Breast epithelium (tissue), 4 donors: ENCODE measurements at regions not wholly inside any gene's neighbourhood (a gene's known extent, or its start where the extent isn't known, plus 50 kb on each side); places are given as distances from the start of the nearest gene placed in this dataset.

Source experiments
- DNase-seq, 2 donors: peaks; one replicate each; pipeline ENCODE4 v3.0.0-alpha.2; 2019; ENCODE audit warnings: low spot score in 2 of 2
- H3K27ac ChIP-seq, 2 donors: fragments of 200-600 bp; sonication (generic) in 1 of 2; one replicate each; pipeline ENCODE4 v1.5.1; 2016 to 2019; ENCODE audit warnings: mild to moderate bottlenecking in 1 of 2
- H3K27me3 ChIP-seq, 2 donors: fragments of 200-600 bp; sonication (generic) in 1 of 2; one replicate each; pipeline versions ENCODE4 v1.5.1 to v1.6.0; 2017 to 2019; ENCODE audit warnings: control low read depth in 1 of 2, mild to moderate bottlenecking in 1 of 2
- H3K36me3 ChIP-seq: fragments of 200-600 bp; one replicate; pipeline ENCODE4 v1.5.1; 2019
- H3K4me1 ChIP-seq, 2 donors: fragments of 200-600 bp; sonication (generic); one replicate each; pipeline ENCODE4 v1.5.1; 2016 to 2019; ENCODE audit warnings: control low read depth in 1 of 2
- H3K4me3 ChIP-seq, 3 donors: fragments of 200-600 bp; sonication (generic); 1 replicate in 2 of 3; 2 replicates in 1 of 3; pipeline ENCODE4 v1.5.1; 2016 to 2019; ENCODE audit warnings: mild to moderate bottlenecking in 3 of 3, moderate library complexity in 2 of 3
- H3K9me3 ChIP-seq, 2 donors: fragments of 200-600 bp; sonication (generic) in 1 of 2; one replicate each; pipeline ENCODE4 v1.5.1; 2016 to 2019; ENCODE audit warnings: control low read depth in 1 of 2
- CTCF ChIP-seq, 3 donors: fragments of 450-650 bp; IDR thresholded peaks; one replicate each; pipeline ENCODE4 v1.5.1; 2016 to 2017; ENCODE audit warnings: antibody characterized with exemption in 3 of 3, mild to moderate bottlenecking in 3 of 3, moderate library complexity in 3 of 3
- POLR2A ChIP-seq: fragments of 450-650 bp; IDR thresholded peaks from one replicate; pipeline ENCODE4 v1.6.1; 2016; ENCODE audit warnings: antibody characterized with exemption, mild to moderate bottlenecking, moderate library complexity
- POLR2AphosphoS5 ChIP-seq, 3 donors: sonication (generic); formaldehyde crosslinking; IDR thresholded peaks; one replicate each; pipeline ENCODE4 v1.6.1; 2017; ENCODE audit warnings: antibody characterized with exemption in 3 of 3
- intact Hi-C: fragments of 100-400 bp; cut with DNase I; formaldehyde crosslinking; loops from one replicate; pipeline ENCODE4 v1.15.1; 2023; ENCODE audit warnings: low total_unique reads

DNA sequence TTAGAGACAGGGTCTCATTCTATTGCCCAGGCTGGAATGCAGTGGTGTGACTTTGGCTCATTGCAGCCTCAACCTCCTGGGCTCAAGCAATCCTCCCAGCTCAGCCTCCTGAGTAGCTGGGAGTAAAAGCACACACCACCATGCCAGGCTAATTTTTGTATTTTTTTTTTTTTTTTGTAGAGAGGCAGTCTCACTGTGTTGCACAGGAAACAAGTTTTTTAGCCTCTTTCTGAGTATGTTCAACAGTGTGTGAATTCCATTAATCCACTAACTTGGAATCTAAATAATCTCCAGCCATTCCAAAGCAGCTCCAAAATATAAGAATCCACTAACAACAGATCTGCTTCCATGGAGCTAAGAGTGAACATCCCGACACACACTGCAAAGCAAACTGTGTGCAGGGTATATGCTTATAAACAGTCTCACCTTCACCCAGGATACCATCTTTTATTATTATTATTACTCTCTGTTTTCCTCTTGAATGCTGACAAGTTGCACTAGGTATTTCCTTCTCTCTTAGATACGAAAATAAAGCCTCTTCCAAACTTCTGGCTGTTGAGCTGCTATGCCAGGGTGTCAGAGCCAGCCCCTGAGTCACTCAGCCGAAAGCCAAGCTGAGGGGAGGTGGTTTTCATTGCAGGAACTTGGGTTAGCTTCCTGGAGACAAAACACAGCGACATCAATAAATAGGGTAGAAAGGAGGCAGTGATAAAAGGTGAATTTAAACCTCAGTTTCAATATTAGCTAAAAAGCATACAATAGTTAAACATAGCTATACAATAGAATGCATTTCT lies 264.9 kb downstream of the HIVEP2 start:
- DNase-seq = peak in 1 of 2 donors; percentile 20
- TF ChIP-seq CTCF (IDR thresholded peaks at IDR 0.05) = no peak
- TF ChIP-seq POLR2A = no peak
- TF ChIP-seq POLR2AphosphoS5 (IDR thresholded peaks at IDR 0.05) = no peak
- no peaks in the 10 kb centered on the region for H3K4me1 ChIP-seq
- no peak overlapping the region for H3K27ac ChIP-seq
- no peak overlapping the region for H3K4me3 ChIP-seq
- H3K27me3 ChIP-seq = no peaks in the 10 kb centered on the region
- no peaks in the 10 kb centered on the region for H3K9me3 ChIP-seq
- no peaks in the 10 kb centered on the region for H3K36me3 ChIP-seq
- intact Hi-C loops = no loop called here

DNA sequence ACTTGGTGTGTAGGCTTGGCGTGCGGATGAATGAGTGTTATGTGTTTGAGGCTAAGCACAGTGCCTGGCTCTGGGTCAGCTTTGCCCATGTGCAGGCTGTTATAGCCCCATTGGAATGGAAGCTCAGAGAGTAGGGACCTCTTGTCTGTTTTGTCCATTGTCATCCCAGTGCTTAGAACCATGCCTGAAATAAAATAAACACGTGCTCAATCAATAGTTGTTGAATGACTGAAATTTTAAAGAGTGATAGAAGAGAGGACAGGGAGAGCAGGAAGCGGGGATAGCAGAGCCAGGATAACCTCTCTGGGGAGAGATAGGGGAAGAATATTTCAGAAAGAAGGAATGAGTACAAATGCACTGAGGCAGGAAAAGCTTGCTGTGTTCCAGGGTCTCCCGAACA lies 263.9 kb downstream of the HIVEP2 start:
- intact Hi-C loops = no loop called here
- TF ChIP-seq POLR2A (no peak), POLR2AphosphoS5 (IDR thresholded peaks at IDR 0.05) (no peak), CTCF (IDR thresholded peaks at IDR 0.05) (no peak)
- Histone ChIP-seq H3K36me3 (no peaks in the 10 kb centered on the region), H3K27me3 (no peaks in the 10 kb centered on the region), H3K4me3 (no peak overlapping the region), H3K27ac (no peak overlapping the region), H3K4me1 (no peaks in the 10 kb centered on the region), H3K9me3 (no peaks in the 10 kb centered on the region)
- DNase-seq = no peak

DNA sequence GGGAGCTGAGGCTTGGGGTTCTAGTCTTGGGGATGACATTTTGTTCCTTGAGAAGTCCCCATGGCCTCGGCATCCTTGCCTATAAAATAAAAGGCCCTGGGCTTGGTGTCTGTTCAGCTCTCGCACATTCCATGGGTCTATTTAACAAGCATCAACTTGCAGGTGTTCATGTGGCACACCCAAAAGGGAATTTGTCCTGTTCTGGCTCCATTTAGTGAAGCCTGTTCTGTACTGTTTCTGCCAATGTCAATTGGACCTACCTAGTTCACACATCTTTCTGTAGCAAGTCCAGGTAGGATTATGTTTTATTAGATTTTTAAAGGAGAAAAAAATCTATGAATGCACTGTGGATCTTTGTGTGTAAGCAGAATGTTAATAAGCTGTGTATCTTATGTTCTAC lies 262.0 kb downstream of the HIVEP2 start:
- Histone ChIP-seq H3K27ac (no peak overlapping the region), H3K36me3 (no peaks in the 10 kb centered on the region), H3K4me1 (no peaks in the 10 kb centered on the region), H3K9me3 (no peaks in the 10 kb centered on the region), H3K27me3 (no peaks in the 10 kb centered on the region), H3K4me3 (no peak overlapping the region)
- peak in 1 of 2 donors; percentile 40 for DNase-seq
- intact Hi-C loops = no loop called here
- TF ChIP-seq POLR2A (no peak), CTCF (IDR thresholded peaks at IDR 0.05) (no peak), POLR2AphosphoS5 (IDR thresholded peaks at IDR 0.05) (no peak)

DNA sequence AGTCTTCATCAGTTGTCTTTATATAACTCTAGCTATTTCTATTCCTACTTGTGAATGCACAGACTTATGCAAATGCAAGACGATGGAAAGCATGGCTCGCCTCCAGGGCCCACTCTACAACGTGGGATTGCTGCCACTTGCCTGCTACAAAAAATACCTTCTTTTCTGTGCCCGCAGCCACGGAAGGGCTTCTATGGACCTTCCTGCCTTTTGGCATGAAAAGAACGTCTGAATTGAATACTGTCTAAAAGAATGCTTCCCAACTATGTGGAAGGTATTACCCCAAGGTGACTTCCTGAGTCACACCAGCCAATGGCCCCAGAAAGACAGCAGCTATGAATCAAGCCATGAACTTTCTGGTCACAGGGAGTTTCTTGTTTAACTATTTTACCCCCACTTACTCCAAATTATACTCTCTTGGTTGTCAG lies 261.2 kb downstream of the HIVEP2 start:
- Histone ChIP-seq H3K27ac (peak overlapping the region in 1 of 2 donors; percentile 38), H3K4me3 (no peak overlapping the region), H3K36me3 (no peaks in the 10 kb centered on the region), H3K4me1 (no peaks in the 10 kb centered on the region), H3K9me3 (no peaks in the 10 kb centered on the region), H3K27me3 (no peaks in the 10 kb centered on the region)
- intact Hi-C loops = no loop called here
- TF ChIP-seq POLR2AphosphoS5 (IDR thresholded peaks at IDR 0.05) (no peak), CTCF (IDR thresholded peaks at IDR 0.05) (no peak), POLR2A (no peak)
- peak in 1 of 2 donors; percentile 20 for DNase-seq

GRCh38 chr6:142684371-142684770 lies 260.6 kb downstream of the HIVEP2 start:
- Histone ChIP-seq H3K9me3 (no peaks in the 10 kb centered on the region), H3K27ac (no peak overlapping the region), H3K36me3 (no peaks in the 10 kb centered on the region), H3K27me3 (no peaks in the 10 kb centered on the region), H3K4me3 (no peak overlapping the region), H3K4me1 (no peaks in the 10 kb centered on the region)
- TF ChIP-seq POLR2AphosphoS5 (IDR thresholded peaks at IDR 0.05) (no peak), POLR2A (no peak), CTCF (IDR thresholded peaks at IDR 0.05) (no peak)
- intact Hi-C loops = no loop called here
- no peak for DNase-seq
